ENCODE measurements at regions not wholly inside any gene's neighbourhood (a gene's known extent, or its start where the extent isn't known, plus 50 kb on each side); places are given as distances from the start of the nearest gene placed in this dataset.

GRCh38 chr5:118647587-118647986 is 340.8 kb downstream of the DTWD2 start:
- TF ChIP-seq, protein P1, sequence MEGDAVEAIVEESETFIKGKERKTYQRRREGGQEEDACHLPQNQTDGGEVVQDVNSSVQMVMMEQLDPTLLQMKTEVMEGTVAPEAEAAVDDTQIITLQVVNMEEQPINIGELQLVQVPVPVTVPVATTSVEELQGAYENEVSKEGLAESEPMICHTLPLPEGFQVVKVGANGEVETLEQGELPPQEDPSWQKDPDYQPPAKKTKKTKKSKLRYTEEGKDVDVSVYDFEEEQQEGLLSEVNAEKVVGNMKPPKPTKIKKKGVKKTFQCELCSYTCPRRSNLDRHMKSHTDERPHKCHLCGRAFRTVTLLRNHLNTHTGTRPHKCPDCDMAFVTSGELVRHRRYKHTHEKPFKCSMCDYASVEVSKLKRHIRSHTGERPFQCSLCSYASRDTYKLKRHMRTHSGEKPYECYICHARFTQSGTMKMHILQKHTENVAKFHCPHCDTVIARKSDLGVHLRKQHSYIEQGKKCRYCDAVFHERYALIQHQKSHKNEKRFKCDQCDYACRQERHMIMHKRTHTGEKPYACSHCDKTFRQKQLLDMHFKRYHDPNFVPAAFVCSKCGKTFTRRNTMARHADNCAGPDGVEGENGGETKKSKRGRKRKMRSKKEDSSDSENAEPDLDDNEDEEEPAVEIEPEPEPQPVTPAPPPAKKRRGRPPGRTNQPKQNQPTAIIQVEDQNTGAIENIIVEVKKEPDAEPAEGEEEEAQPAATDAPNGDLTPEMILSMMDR (IDR thresholded peaks at IDR 0.05), result no peak
- TF ChIP-seq ATF2 (CRISPR knock-in tag; IDR thresholded peaks at IDR 0.05; ENCODE audit: borderline replicate concordance, low read depth), result no peak
- TF ChIP-seq NR2C2 (CRISPR knock-in tag; IDR thresholded peaks at IDR 0.05), result no peak
- no peak for TF ChIP-seq SP1 (CRISPR knock-in tag; conservative IDR thresholded peaks at IDR 0.05)
- no peak for TF ChIP-seq USF2 (CRISPR knock-in tag; IDR thresholded peaks at IDR 0.05)
- TF ChIP-seq KAT7 (CRISPR knock-in tag; IDR thresholded peaks at IDR 0.05; ENCODE audit: borderline replicate concordance), result no peak
- no peak for TF ChIP-seq CBFB (CRISPR knock-in tag; IDR thresholded peaks at IDR 0.05; ENCODE audit: low read depth)
